ENCODE measurements at regions not wholly inside any gene's neighbourhood (a gene's known extent, or its start where the extent isn't known, plus 50 kb on each side); places are given as distances from the start of the nearest gene placed in this dataset.

DNA sequence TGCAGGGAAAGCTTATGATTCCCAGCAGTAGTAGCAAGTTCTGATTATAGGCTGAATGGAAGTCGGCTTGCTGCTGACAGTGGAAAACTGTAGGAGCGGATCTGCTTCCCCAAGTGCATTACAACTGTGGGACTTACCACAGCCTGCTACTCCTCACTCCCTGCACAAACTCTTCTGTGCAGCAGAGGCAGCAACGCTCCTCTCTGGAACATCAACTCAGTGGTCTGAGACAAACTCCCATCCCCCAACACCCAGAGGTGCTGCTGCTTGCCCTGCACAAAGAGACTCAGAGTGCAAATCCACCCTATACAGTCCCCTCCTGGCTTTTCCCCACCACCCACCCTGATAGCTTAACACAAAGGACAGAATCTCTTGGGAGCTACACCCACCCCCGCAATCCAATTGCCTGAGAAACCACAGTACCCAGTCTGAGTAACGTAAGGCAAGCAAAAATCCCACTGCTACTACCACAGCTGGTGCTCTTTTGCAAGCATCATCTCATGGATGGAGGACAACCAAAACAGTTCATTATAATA is 1455.2 kb downstream of the AMY1C start:
- no peaks in the 10 kb centered on the region for H3K4me1 ChIP-seq (ENCODE audit: control insufficient read depth in 4 of 4, insufficient read depth in 4 of 4, low read length in 3 of 4)
- no peaks in the 10 kb centered on the region for H3K9me3 ChIP-seq (ENCODE audit: control insufficient read depth in 4 of 4, low read length in 3 of 4)
- 75% methylated on average over 5 of the region's 5 CpGs for WGBS
- no peak for TF ChIP-seq JUND (IDR thresholded peaks at IDR 0.05)
- no peak for TF ChIP-seq HNF4A (conservative IDR thresholded peaks at IDR 0.05)
- TF ChIP-seq RXRA (IDR thresholded peaks at IDR 0.05) = no peak
- no peak for TF ChIP-seq FOXA1 (IDR thresholded peaks at IDR 0.05)
- TF ChIP-seq, protein P1, sequence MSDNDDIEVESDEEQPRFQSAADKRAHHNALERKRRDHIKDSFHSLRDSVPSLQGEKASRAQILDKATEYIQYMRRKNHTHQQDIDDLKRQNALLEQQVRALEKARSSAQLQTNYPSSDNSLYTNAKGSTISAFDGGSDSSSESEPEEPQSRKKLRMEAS (IDR thresholded peaks at IDR 0.05) = no peak
- no peak for TF ChIP-seq TAF1 (conservative IDR thresholded peaks at IDR 0.05)
- TF ChIP-seq, protein P2, sequence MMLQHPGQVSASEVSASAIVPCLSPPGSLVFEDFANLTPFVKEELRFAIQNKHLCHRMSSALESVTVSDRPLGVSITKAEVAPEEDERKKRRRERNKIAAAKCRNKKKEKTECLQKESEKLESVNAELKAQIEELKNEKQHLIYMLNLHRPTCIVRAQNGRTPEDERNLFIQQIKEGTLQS (IDR thresholded peaks at IDR 0.05) = no peak
- TF ChIP-seq, protein P3, sequence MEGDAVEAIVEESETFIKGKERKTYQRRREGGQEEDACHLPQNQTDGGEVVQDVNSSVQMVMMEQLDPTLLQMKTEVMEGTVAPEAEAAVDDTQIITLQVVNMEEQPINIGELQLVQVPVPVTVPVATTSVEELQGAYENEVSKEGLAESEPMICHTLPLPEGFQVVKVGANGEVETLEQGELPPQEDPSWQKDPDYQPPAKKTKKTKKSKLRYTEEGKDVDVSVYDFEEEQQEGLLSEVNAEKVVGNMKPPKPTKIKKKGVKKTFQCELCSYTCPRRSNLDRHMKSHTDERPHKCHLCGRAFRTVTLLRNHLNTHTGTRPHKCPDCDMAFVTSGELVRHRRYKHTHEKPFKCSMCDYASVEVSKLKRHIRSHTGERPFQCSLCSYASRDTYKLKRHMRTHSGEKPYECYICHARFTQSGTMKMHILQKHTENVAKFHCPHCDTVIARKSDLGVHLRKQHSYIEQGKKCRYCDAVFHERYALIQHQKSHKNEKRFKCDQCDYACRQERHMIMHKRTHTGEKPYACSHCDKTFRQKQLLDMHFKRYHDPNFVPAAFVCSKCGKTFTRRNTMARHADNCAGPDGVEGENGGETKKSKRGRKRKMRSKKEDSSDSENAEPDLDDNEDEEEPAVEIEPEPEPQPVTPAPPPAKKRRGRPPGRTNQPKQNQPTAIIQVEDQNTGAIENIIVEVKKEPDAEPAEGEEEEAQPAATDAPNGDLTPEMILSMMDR (IDR thresholded peaks at IDR 0.05; ENCODE audit: low read depth, low read length, missing input control) = no peak
- TF ChIP-seq, protein P4, sequence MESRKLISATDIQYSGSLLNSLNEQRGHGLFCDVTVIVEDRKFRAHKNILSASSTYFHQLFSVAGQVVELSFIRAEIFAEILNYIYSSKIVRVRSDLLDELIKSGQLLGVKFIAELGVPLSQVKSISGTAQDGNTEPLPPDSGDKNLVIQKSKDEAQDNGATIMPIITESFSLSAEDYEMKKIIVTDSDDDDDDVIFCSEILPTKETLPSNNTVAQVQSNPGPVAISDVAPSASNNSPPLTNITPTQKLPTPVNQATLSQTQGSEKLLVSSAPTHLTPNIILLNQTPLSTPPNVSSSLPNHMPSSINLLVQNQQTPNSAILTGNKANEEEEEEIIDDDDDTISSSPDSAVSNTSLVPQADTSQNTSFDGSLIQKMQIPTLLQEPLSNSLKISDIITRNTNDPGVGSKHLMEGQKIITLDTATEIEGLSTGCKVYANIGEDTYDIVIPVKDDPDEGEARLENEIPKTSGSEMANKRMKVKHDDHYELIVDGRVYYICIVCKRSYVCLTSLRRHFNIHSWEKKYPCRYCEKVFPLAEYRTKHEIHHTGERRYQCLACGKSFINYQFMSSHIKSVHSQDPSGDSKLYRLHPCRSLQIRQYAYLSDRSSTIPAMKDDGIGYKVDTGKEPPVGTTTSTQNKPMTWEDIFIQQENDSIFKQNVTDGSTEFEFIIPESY (IDR thresholded peaks at IDR 0.05) = no peak
- no peak for TF ChIP-seq HNF4G (IDR thresholded peaks at IDR 0.05)
- no peak for TF ChIP-seq EGR1 (IDR thresholded peaks at IDR 0.05; ENCODE audit: low read depth in 2 of 2)
- no peak for TF ChIP-seq RAD21 (IDR thresholded peaks at IDR 0.05)
- no peak for TF ChIP-seq SP1 (IDR thresholded peaks at IDR 0.05)
- TF ChIP-seq GABPA (IDR thresholded peaks at IDR 0.05 in 1 of 2, conservative IDR thresholded peaks at IDR 0.05 in 1 of 2) = no peak
- TF ChIP-seq FOXA2 (IDR thresholded peaks at IDR 0.05) = no peak
- TF ChIP-seq YY1 (IDR thresholded peaks at IDR 0.05) = no peak
- H3K27me3 ChIP-seq (ENCODE audit: control insufficient read depth in 4 of 4, insufficient read depth in 4 of 4, low read length in 3 of 4) = no peaks in the 10 kb centered on the region
- no peak for DNase-seq (ENCODE audit: low spot score)
- H3K36me3 ChIP-seq (ENCODE audit: control insufficient read depth in 4 of 4, insufficient read depth in 3 of 4, low read depth in 1 of 4, low read length in 3 of 4) = no peaks in the 10 kb centered on the region
- H3K27ac ChIP-seq (ENCODE audit: low read depth in 1 of 2, low read length in 2 of 2) = no peak overlapping the region
- H3K4me3 ChIP-seq (ENCODE audit: low read depth in 1 of 3, low read length in 3 of 3) = no peak overlapping the region
- no peak overlapping the region for H3K9ac ChIP-seq (ENCODE audit: low read depth in 1 of 2, low read length in 2 of 2)

DNA sequence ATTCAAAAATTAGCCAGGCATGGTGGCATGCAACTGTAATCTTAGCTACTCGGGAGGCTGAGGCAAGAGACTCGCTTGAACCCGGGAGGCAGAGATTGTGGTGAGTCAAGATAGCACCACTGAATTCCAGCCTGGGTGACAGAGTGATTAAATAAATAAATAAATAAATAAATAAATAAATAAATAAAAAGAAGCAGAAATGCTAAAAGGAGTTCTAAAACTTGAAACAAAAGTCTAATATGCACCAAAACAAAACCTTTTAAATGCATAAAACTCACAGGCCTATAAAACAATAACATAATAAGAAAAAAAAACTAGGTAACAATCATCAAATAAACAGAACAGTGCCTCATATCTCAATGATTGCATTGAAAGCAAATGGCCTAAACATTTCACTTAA is 1458.9 kb downstream of the AMY1C start:
- 75% methylated on average over 3 of the region's 3 CpGs for WGBS
- H3K4me3 ChIP-seq (ENCODE audit: low read depth in 1 of 3, low read length in 3 of 3) = no peak overlapping the region
- H3K27me3 ChIP-seq (ENCODE audit: control insufficient read depth in 4 of 4, insufficient read depth in 4 of 4, low read length in 3 of 4) = no peaks in the 10 kb centered on the region
- DNase-seq (ENCODE audit: low spot score) = no peak
- H3K9ac ChIP-seq (ENCODE audit: low read depth in 1 of 2, low read length in 2 of 2) = no peak overlapping the region
- H3K36me3 ChIP-seq (ENCODE audit: control insufficient read depth in 4 of 4, insufficient read depth in 3 of 4, low read depth in 1 of 4, low read length in 3 of 4) = no peaks in the 10 kb centered on the region
- H3K27ac ChIP-seq (ENCODE audit: low read depth in 1 of 2, low read length in 2 of 2) = no peak overlapping the region
- no peaks in the 10 kb centered on the region for H3K9me3 ChIP-seq (ENCODE audit: control insufficient read depth in 4 of 4, low read length in 3 of 4)
- no peaks in the 10 kb centered on the region for H3K4me1 ChIP-seq (ENCODE audit: control insufficient read depth in 4 of 4, insufficient read depth in 4 of 4, low read length in 3 of 4)
- TF ChIP-seq HNF4A (conservative IDR thresholded peaks at IDR 0.05) (no peak), NR2F2 (IDR thresholded peaks at IDR 0.05) (no peak), FOXA1 (IDR thresholded peaks at IDR 0.05) (no peak), JUND (IDR thresholded peaks at IDR 0.05) (no peak), EGR1 (IDR thresholded peaks at IDR 0.05; ENCODE audit: low read depth in 2 of 2) (no peak), TAF1 (conservative IDR thresholded peaks at IDR 0.05) (no peak), GABPA (IDR thresholded peaks at IDR 0.05 in 1 of 2, conservative IDR thresholded peaks at IDR 0.05 in 1 of 2) (no peak), RXRA (IDR thresholded peaks at IDR 0.05) (no peak), HNF4G (IDR thresholded peaks at IDR 0.05) (no peak), FOXA2 (IDR thresholded peaks at IDR 0.05) (no peak)
- TF ChIP-seq, protein P2 (IDR thresholded peaks at IDR 0.05) = no peak
- TF ChIP-seq, protein P3 (IDR thresholded peaks at IDR 0.05; ENCODE audit: low read depth, low read length, missing input control) = no peak
- TF ChIP-seq, protein P4 (IDR thresholded peaks at IDR 0.05) = no peak
- TF ChIP-seq, protein P5, sequence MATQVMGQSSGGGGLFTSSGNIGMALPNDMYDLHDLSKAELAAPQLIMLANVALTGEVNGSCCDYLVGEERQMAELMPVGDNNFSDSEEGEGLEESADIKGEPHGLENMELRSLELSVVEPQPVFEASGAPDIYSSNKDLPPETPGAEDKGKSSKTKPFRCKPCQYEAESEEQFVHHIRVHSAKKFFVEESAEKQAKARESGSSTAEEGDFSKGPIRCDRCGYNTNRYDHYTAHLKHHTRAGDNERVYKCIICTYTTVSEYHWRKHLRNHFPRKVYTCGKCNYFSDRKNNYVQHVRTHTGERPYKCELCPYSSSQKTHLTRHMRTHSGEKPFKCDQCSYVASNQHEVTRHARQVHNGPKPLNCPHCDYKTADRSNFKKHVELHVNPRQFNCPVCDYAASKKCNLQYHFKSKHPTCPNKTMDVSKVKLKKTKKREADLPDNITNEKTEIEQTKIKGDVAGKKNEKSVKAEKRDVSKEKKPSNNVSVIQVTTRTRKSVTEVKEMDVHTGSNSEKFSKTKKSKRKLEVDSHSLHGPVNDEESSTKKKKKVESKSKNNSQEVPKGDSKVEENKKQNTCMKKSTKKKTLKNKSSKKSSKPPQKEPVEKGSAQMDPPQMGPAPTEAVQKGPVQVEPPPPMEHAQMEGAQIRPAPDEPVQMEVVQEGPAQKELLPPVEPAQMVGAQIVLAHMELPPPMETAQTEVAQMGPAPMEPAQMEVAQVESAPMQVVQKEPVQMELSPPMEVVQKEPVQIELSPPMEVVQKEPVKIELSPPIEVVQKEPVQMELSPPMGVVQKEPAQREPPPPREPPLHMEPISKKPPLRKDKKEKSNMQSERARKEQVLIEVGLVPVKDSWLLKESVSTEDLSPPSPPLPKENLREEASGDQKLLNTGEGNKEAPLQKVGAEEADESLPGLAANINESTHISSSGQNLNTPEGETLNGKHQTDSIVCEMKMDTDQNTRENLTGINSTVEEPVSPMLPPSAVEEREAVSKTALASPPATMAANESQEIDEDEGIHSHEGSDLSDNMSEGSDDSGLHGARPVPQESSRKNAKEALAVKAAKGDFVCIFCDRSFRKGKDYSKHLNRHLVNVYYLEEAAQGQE (IDR thresholded peaks at IDR 0.05) = no peak
- TF ChIP-seq, protein P1 (IDR thresholded peaks at IDR 0.05) = no peak

Measured in liver (tissue), 8 donors.